Glutamatergic neuron (in vitro differentiated cells): ENCODE measurements at regions not wholly inside any gene's neighbourhood (a gene's known extent, or its start where the extent isn't known, plus 50 kb on each side); places are given as distances from the start of the nearest gene placed in this dataset.
"Not testable (repeated sequence)": the region's sequence is repeated elsewhere in the genome, so short reads cannot be mapped to it uniquely, and the experiment has no call there.

Source experiments
- DNase-seq: peaks from one replicate; pipeline ENCODE4 v3.0.0; 2022
- H3K27ac Mint-ChIP-seq: one replicate; pipeline ENCODE4 v1.8.0; 2020; ENCODE audit warnings: mild to moderate bottlenecking, mixed read lengths, inconsistent platforms; ENCODE audit not compliant: unreplicated experiment
- H3K27me3 Mint-ChIP-seq: one replicate; pipeline ENCODE4 v1.8.0; 2020; ENCODE audit warnings: mild to moderate bottlenecking, moderate library complexity, mixed read lengths, inconsistent platforms; ENCODE audit not compliant: unreplicated experiment
- H3K36me3 Mint-ChIP-seq: one replicate; pipeline ENCODE4 v1.8.0; 2020; ENCODE audit warnings: mild to moderate bottlenecking, mixed read lengths, inconsistent platforms; ENCODE audit not compliant: unreplicated experiment
- H3K4me1 Mint-ChIP-seq: one replicate; pipeline ENCODE4 v1.8.0; 2020; ENCODE audit warnings: mild to moderate bottlenecking, low read depth, mixed read lengths, inconsistent platforms; ENCODE audit not compliant: unreplicated experiment
- H3K4me3 Mint-ChIP-seq: one replicate; pipeline ENCODE4 v1.8.0; 2020; ENCODE audit warnings: mild to moderate bottlenecking, mixed read lengths, inconsistent platforms; ENCODE audit not compliant: unreplicated experiment
- H3K9me3 Mint-ChIP-seq: one replicate; pipeline ENCODE4 v1.8.0; 2020; ENCODE audit warnings: mild to moderate bottlenecking, moderate library complexity, mixed read lengths, inconsistent platforms; ENCODE audit not compliant: unreplicated experiment
- TF ChIP-seq, protein P1 (sequence below): fragments of 200-600 bp; sonication (generic); IDR thresholded peaks from one replicate; pipeline ENCODE4 v1.5.0; 2021; ENCODE audit not compliant: partially characterized antibody, unreplicated experiment

DNA sequence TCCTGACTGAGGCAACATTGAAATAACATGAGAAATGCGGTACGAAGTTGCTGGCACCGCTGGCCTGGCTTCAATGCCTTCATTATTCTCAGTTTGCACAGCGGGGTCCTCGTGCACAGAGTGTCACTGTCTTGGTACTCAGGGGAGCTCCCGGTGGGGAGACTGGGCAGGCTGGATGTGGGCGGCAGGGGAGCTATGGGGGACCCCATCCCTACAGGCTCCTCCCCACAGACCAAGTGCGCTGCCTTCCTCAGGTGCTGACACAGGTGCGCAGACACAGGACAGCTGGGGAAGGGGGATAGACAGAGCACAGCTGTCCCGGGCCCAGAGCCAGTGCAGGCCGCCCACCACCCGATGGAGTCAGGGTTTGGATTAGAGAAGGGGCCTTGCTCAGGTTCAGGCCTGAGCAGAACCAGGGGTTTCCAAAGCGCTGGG is 270.1 kb downstream of the ADGRD1 start:
- Mint-ChIP-seq H3K9me3 (peaks cover 3% of the 10 kb centered on the region), H3K27ac (no peak overlapping the region), H3K36me3 (no peaks in the 10 kb centered on the region), H3K4me3 (no peak overlapping the region), H3K4me1 (peaks cover 4% of the 10 kb centered on the region), H3K27me3 (peaks cover 5% of the 10 kb centered on the region)
- TF ChIP-seq, protein P1, sequence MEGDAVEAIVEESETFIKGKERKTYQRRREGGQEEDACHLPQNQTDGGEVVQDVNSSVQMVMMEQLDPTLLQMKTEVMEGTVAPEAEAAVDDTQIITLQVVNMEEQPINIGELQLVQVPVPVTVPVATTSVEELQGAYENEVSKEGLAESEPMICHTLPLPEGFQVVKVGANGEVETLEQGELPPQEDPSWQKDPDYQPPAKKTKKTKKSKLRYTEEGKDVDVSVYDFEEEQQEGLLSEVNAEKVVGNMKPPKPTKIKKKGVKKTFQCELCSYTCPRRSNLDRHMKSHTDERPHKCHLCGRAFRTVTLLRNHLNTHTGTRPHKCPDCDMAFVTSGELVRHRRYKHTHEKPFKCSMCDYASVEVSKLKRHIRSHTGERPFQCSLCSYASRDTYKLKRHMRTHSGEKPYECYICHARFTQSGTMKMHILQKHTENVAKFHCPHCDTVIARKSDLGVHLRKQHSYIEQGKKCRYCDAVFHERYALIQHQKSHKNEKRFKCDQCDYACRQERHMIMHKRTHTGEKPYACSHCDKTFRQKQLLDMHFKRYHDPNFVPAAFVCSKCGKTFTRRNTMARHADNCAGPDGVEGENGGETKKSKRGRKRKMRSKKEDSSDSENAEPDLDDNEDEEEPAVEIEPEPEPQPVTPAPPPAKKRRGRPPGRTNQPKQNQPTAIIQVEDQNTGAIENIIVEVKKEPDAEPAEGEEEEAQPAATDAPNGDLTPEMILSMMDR = no peak
- DNase-seq = no peak

DNA sequence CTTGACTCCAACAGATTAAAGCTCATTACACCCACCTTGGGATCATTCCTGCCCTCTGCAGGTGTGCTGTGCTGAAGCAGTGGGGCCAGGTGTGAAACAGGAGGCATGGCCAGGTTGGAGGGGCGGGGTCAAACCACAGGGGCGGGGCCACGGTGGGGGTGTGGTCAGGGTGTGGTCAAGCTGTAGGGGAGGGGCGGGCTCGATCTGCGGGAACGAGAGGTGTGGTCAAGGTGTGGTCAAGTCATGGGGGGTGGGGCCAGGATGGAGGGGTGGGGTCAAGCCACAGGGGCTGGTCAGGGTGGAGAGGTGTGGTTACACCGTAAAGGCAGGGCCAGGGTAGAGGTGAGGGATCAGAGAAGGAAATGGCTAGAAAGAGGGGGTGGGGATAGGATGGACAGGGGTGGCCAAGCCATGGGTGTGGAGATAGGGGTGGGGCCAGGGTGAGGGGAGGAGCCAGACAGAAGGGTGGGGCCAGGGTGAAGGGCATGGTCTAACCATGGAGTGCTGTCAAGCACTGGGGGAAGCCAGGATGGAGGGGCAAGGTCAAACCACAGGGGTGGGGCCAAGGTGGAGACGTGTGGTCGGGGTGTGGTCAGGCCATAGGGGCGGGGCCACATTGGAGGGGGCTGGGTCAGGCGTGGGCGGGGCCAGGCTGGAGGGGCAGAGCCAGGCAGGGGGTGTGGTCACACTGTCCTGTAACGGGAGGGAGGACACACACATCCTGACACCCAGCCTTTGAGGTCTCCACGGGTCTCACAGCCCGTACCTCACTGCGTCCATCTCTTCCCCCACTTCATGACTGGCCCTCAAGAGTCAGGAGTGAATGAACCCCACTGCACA is 270.7 kb downstream of the ADGRD1 start:
- H3K4me3 Mint-ChIP-seq, H3K4me1 Mint-ChIP-seq, H3K36me3 Mint-ChIP-seq, DNase-seq, H3K27me3 Mint-ChIP-seq, H3K27ac Mint-ChIP-seq, H3K9me3 Mint-ChIP-seq: not testable (repeated sequence)

DNA sequence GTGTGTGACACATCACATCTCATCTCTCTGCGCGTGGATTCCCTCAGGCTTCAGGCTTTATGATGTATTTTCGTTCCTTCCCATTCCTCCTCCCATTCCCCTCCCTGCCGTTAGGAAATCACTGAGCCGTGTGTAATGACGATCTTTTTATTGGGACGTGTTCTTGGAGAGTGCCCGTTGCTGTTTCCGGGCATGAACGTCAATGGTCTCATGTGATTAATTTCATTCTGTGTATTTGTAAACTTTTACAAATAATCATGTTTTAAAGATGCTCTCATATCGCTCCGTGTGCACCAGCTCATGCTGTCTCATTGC is 271.3 kb downstream of the ADGRD1 start:
- H3K9me3 Mint-ChIP-seq, DNase-seq, H3K4me3 Mint-ChIP-seq, H3K36me3 Mint-ChIP-seq, H3K27me3 Mint-ChIP-seq, H3K27ac Mint-ChIP-seq: not testable (repeated sequence)
- peaks cover 12% of the 10 kb centered on the region for H3K4me1 Mint-ChIP-seq

DNA sequence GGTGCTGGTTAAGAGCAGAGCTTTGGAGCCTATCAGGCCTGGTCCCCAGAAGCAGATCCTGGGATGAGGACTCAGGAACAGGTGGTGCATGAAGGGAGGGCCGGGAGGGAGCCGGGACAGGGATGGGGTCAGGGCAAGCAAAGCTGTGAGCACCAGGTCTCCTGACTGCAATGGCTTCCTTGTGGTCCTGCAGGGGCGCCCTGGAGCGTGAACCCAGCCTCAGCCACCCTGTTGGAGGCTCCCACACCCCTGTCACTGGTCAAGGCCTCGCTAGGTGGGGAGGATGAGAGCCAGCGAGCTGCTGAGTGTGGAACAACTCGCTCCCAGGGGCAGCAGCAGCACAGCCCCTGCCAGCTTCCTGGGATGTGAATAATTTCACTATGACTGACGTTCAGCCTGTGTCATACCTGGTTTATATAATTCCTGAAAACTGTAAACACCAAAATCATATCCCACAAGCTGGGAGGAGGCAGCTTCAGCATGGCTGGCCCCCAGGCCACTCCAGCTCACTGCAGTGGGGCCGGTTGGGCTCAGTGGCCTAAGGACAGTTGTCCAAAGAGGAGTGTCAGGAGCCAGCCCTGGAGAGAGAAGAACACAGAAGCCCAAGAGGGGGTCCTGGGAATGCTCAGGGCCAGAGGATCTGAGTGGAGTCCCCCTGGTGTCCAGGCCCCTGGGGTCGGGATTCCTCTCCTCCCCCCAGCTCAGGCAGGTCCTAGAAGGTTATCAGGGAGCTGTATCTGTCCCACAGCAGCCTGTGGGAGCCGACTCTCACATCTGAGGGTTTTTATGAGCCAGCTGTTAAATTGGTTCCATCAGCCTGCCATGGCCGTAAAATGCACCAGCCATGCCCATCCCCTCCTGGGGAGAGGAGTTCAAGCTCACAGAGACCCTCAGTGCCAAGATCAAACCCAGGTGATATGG is 272.9 kb downstream of the ADGRD1 start:
- no peak overlapping the region for H3K4me3 Mint-ChIP-seq
- no peak for DNase-seq

DNA sequence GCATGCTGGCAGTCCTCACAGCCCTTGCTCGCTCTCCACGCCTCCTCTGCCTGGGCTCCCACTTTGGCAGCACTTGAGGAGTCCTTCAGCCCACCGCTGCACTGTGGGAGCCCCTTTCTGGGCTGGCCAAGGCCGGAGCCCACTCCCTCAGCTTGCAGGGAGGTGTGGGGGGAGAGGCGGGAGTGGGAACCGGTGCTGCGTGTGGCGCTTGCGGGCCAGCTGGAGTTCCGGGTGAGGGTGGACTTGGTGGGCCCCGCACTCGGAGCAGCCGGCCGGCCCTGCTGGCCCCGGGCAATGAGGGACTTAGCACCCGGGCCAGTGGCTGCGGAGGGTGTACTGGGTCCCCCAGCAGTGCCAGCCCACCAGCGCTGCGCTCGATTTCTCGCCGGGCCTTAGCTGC is 273.9 kb downstream of the ADGRD1 start:
- DNase-seq, H3K36me3 Mint-ChIP-seq, H3K27ac Mint-ChIP-seq, H3K27me3 Mint-ChIP-seq, H3K9me3 Mint-ChIP-seq, H3K4me3 Mint-ChIP-seq: not testable (repeated sequence)
- peaks cover 27% of the 10 kb centered on the region for H3K4me1 Mint-ChIP-seq

More for the DNA sequence above, 272.9 kb downstream of the ADGRD1 start:
- Mint-ChIP-seq H3K36me3 (no peaks in the 10 kb centered on the region), H3K27me3 (peaks cover 11% of the 10 kb centered on the region), H3K9me3 (peaks cover 6% of the 10 kb centered on the region), H3K4me1 (peaks cover 22% of the 10 kb centered on the region), H3K27ac (no peak overlapping the region)
- TF ChIP-seq, protein P1 = no peak

DNA sequence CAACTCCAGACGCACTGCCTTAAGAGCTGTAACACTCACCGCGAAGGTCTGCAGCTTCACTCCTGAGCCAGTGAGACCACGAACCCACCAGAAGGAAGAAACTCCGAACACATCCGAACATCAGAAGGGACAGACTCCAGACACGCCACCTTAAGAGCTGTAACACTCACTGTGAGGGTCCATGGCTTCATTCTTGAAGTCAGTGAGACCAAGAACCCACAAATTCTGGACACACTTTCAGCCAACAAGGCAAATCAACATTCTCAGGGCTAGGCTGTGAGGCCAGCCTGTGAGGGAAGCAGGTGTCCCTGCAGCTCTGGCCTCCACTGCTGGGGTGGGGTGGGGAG is 275.3 kb downstream of the ADGRD1 start:
- Mint-ChIP-seq H3K9me3 (peaks cover 11% of the 10 kb centered on the region), H3K27ac (peak overlapping the region; percentile 28), H3K4me1 (peaks cover 27% of the 10 kb centered on the region), H3K4me3 (peak overlapping the region; percentile 61)
- H3K36me3 Mint-ChIP-seq, DNase-seq, H3K27me3 Mint-ChIP-seq: not testable (repeated sequence)
